GM19468 (cell line): ENCODE measurements at regions not wholly inside any gene's neighbourhood (a gene's known extent, or its start where the extent isn't known, plus 50 kb on each side); places are given as distances from the start of the nearest gene placed in this dataset.

Source experiments
- ATAC-seq: cut with Tn5 transposase; IDR thresholded peaks from one replicate; pipeline ENCODE4 v1.9.1; 2021; ENCODE audit warnings: mild to moderate bottlenecking, moderate library complexity, moderate number of reproducible peaks; ENCODE audit not compliant: unreplicated experiment; ENCODE audit errors: extremely low read depth

DNA sequence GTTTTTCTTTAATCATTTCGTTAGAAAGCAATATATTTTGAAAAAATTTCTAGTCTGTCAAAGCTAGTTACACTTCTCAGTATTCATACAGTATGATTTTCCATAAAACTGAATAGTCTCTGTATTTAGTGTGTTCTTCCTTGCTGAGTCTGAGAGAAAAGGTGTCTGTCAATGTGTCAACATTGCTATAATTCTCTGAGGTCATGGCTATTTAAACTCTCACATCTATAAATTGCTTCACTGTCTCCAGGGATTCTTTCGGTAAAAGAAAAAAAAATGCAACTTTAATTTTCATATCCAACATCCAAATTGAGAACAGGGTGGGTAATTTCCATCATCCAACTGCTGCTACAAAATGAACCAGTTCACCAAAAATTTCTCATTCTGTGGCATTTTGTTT lies 319.7 kb upstream of the GHITM start:
- ATAC-seq: no peak

DNA sequence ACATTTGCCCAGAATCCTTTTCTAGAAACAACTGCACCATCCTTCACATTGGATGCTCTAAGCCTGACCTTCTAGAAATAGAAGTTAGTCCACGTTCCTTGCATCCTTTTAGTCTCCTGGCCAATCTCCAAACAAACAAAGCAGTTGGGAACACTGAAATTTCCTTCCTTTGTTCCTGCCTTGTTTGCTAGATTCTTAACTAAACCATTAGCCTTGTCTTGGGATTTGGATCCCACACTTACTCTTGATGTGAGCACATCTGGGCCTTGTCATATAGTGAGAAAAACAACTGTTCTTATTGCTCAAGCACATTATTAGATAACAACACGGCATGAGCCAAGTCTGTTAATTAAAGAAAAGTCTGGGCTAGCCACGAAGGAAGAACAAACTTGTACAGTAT lies 319.3 kb upstream of the GHITM start:
- no peak for ATAC-seq

DNA sequence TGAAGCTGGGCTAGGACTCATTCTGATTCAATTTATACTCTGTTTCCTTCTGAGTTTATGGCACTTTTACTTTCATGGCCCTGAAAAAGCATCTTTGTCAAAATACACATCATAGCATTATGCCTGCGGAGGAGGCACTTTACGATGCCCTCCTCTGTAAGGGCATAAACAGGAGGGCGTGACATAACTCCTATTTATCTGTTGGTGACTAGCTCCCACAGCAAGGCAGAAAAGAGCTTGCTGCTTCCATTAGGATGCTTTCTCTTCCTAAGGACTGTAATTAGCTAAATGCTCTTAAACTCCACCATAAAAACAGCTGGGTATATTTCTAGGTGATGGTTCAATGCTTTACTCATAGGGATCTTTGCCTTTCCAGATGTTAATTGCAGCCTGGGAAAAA lies 315.2 kb upstream of the GHITM start:
- ATAC-seq: no peak

GRCh38 chr10:83834096-83834495 lies 305.2 kb upstream of the GHITM start:
- ATAC-seq: no peak

DNA sequence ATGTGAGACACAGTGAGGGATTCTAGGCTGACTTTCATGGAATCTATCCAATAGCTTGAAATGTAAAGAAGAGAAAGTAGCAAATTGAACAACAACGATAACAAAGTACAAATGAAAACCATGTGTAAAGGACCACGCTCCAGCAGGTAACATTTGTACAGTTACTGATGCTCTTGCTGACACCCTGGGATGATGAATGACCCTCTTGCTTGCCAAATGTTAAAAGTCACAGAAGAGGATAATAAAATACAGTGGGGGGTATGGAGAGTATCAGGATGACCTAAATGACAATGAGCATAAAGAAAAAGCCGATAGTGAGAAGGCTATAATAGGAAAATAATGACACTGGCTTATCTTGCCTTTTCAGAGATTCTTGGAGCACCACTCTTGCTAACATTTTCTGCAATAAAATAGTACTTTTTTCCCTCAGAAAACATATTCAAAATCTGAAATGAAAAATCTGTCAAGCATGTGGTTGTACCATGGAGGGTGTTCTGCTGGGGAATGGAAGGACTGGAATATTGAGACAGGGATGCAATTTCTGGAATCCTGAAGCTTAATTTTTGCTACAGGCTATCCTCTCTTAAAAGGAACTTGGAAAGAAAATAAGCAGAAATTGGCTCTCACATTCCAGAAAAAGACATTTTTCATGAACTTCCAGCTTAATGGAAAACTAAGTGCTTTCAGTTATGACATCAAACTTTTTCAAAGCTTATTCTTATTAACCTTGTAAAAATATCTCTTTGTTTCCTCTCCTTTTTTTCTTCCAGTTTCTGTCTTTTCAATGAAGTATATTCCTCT lies 303.2 kb upstream of the GHITM start:
- ATAC-seq: no peak

GRCh38 chr10:83848677-83849076 lies 290.6 kb upstream of the GHITM start:
- ATAC-seq: no peak

GRCh38 chr10:83849150-83849549 lies 290.2 kb upstream of the GHITM start:
- no peak for ATAC-seq

DNA sequence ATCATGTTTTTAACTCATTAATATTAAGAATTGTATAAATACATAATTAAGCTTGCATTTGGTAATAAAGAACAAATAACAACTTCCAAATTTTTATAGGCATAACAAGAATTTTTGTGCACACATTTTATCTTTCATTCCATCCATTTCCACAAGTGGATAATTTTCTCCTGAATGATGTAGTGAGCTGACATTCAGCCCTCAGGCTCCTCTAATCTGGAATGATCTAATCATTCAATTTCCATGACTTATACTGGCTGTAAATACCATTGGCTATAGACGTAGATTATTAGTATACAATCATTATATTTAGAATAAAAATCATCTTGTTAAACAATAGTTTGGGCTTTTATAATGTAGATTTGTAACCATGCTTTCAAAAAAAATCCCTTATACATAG lies 287.2 kb upstream of the GHITM start:
- ATAC-seq: no peak

DNA sequence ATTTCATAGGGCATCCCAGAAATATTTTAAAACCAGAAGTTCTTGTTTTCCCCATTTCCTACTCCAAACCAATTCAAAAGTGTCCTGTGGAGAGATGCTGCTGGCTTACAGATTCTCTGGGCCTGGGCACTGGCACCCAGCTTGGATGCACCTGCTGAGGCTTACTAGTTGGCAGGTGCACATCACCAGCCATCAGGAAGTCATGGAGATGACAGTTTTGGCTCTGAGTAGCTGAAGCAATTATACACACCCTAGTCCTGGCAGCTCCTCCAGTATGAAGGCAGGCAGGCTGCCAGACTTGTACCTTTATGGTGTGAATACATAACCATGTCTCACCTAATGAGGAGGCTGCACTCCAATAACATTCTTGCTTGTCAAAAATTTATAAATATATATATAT lies 276.6 kb upstream of the GHITM start:
- ATAC-seq: no peak

DNA sequence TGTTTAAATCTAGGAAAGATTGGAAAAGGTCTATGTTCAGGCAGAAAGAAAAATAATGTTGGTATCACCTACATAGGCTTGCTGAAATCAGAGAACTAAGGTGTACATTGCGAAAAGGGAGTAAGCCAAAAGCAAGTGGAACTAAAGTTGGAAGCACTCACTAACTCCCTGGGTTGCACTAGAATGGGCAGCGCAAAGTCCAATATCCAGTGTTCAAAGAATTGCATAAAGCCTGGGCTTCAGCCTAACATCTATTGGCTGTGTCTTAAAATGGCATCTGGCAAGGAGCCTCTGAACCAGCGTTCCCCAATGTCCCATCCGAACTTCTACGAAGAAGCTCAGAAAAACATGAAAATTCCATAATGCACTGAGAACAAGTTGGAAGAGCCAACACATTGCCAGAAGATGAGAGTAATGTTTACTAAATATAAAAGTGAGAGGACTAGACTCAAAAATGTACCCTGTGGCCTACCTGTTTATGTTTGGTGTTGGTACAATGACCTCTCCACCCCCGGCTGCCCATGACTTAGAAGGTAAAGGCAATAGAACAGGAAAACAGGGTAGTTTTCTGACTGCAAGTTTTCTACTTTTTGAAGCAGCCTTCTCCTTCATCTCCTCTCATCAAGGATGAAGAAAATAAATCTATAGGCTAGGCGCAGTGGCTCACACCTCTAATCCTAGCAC lies 275.9 kb upstream of the GHITM start:
- ATAC-seq: no peak

GRCh38 chr10:83869898-83870297 lies 269.4 kb upstream of the GHITM start:
- no peak for ATAC-seq

- peak; percentile 99 for ATAC-seq
Observed at GRCh38 chr10:83871187-83872081, 267.9 kb upstream of the GHITM start.

GRCh38 chr10:83880252-83880791 lies 259.0 kb upstream of the GHITM start:
- ATAC-seq: no peak

DNA sequence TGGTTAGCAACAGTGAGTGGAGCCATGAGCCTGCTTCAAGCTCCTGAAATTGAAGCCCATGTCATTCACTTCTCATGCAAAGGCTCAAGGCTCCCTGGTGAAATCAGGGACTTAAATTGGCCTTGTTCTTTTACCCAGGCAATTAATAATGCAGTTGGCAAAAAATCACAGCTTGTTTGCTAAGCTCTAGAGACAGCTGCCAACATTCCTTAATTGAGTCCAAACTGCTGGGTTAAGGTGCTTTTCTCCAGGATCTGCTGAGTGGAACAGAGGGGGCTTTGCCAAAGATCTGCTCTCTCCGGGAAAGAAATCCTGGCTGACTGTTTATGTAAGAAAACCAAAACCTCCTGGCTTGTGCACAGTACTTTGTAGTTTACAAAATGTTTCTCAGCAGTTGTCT lies 257.6 kb upstream of the GHITM start:
- ATAC-seq: no peak

GRCh38 chr10:83886871-83887270 lies 252.4 kb upstream of the GHITM start:
- ATAC-seq: no peak

- ATAC-seq: no peak
Observed at GRCh38 chr10:83892737-83893136, 246.6 kb upstream of the GHITM start.

GRCh38 chr10:83896219-83896618 lies 243.1 kb upstream of the GHITM start:
- no peak for ATAC-seq

DNA sequence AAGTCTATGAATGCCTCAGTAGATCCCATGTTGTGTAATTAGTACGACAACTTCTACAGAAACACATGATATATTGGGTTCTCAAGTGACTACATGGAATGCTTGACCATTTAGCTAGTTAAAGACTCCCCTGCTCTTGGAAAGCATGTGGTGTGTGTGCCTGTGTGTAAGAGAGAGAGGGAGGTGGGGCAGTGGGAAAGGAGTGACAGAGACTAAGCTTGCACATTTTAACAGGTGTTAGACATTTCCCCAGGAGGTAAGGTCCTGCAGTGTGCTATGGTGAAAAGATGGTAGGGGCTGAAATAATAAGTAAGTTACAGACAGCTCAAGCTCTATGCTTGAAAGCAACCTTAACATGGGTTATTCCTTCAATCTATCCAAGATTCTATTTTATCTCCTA lies 241.7 kb upstream of the GHITM start:
- ATAC-seq: no peak

DNA sequence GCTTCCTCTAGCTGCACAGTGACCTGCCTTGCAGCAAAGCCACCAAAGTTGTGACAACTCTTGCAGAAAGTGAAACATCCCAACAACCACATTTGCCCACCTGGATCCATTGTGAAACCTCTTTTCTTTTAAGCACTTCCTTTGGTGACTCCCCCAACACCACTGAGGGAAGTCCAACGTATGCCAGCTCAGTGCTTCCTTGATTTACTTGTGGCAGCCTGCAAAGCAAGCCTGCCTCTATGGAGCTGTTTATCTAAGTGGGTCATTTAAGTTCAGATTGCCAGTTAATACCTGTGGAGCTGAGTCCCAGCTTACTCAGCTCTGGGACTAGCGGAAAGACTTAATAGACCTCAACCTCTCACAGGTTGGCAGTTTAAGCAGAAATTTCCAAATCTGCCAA lies 230.8 kb upstream of the GHITM start:
- ATAC-seq: no peak

GRCh38 chr10:83909001-83909400 lies 230.3 kb upstream of the GHITM start:
- no peak for ATAC-seq

DNA sequence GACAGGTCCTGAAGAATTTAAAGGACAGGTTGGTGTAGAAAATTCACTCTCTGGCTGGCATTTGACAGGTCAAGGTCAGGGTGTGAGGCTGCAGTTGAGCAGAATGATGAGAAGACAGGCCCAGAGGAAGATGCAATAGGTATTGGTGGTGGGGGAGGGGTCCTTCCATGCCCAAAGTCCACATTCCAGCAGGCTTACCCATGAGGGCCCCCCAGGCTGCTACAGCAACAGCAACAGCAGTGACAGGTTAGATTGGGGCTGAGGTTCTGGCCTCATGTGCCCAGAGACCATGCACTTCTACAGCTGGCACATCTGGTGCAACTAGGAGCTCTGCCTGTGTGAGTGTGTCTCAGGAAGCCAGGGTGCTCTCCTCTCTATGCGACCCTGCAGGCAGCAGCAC lies 223.5 kb upstream of the GHITM start:
- no peak for ATAC-seq
